Activated T-helper 9 cell treated with anti-CD3 and anti-CD28 coated beads, Interleukin-2, amount 50 U/mL, for 16 hours (primary cell): ENCODE measurements at regions not wholly inside any gene's neighbourhood (a gene's known extent, or its start where the extent isn't known, plus 50 kb on each side); places are given as distances from the start of the nearest gene placed in this dataset.
"Not testable (repeated sequence)": the region's sequence is repeated elsewhere in the genome, so short reads cannot be mapped to it uniquely, and the experiment has no call there.

ENCODE experiments used
- DNase-seq: peaks from one replicate; pipeline ENCODE4 v3.0.0-alpha.2; 2020; ENCODE audit warnings: low read depth

GRCh38 chr17:77619851-77620250 lies 338.7 kb upstream of the TNRC6C start:
- DNase-seq, result no peak

GRCh38 chr17:77620282-77620681 lies 338.2 kb upstream of the TNRC6C start:
- no peak for DNase-seq

GRCh38 chr17:77622084-77622483 lies 336.4 kb upstream of the TNRC6C start:
- not testable (repeated sequence) for DNase-seq

GRCh38 chr17:77622647-77623046 lies 335.9 kb upstream of the TNRC6C start:
- no peak for DNase-seq

GRCh38 chr17:77623321-77623720 lies 335.2 kb upstream of the TNRC6C start:
- not testable (repeated sequence) for DNase-seq

GRCh38 chr17:77628035-77628434 lies 330.5 kb upstream of the TNRC6C start:
- DNase-seq, result no peak

GRCh38 chr17:77629284-77629683 lies 329.2 kb upstream of the TNRC6C start:
- not testable (repeated sequence) for DNase-seq

- DNase-seq, result no peak
These were observed 327.2 kb upstream of the TNRC6C start for GRCh38 chr17:77631307-77631706.

GRCh38 chr17:77632619-77633018 lies 325.9 kb upstream of the TNRC6C start:
- DNase-seq, result no peak

- no peak for DNase-seq
These were observed 323.8 kb upstream of the TNRC6C start for GRCh38 chr17:77634710-77635109.

- DNase-seq, result no peak
These were observed 323.3 kb upstream of the TNRC6C start for GRCh38 chr17:77635176-77635575.

GRCh38 chr17:77635785-77636184 lies 322.7 kb upstream of the TNRC6C start:
- not testable (repeated sequence) for DNase-seq

GRCh38 chr17:77636835-77637817 lies 321.4 kb upstream of the TNRC6C start:
- DNase-seq, result no peak

- DNase-seq, result no peak
These were observed 320.5 kb upstream of the TNRC6C start for GRCh38 chr17:77637818-77638575.

GRCh38 chr17:77640252-77640651 lies 318.3 kb upstream of the TNRC6C start:
- no peak for DNase-seq

- no peak for DNase-seq
These were observed 317.4 kb upstream of the TNRC6C start for GRCh38 chr17:77640916-77641605.

GRCh38 chr17:77641718-77642117 lies 316.8 kb upstream of the TNRC6C start:
- DNase-seq, result no peak

GRCh38 chr17:77644181-77645071 lies 314.1 kb upstream of the TNRC6C start:
- DNase-seq, result no peak

- DNase-seq, result peak; percentile 25
These were observed 313.1 kb upstream of the TNRC6C start for GRCh38 chr17:77645072-77646045.

- DNase-seq, result no peak
These were observed 312.5 kb upstream of the TNRC6C start for GRCh38 chr17:77646046-77646430.
